Glutamatergic neuron (in vitro differentiated cells): ENCODE measurements at regions not wholly inside any gene's neighbourhood (a gene's known extent, or its start where the extent isn't known, plus 50 kb on each side); places are given as distances from the start of the nearest gene placed in this dataset.

Experiments
- DNase-seq: peaks from one replicate; pipeline ENCODE4 v3.0.0; 2022
- H3K27ac Mint-ChIP-seq: one replicate; pipeline ENCODE4 v1.8.0; 2020; ENCODE audit warnings: mild to moderate bottlenecking, mixed read lengths, inconsistent platforms; ENCODE audit not compliant: unreplicated experiment
- H3K27me3 Mint-ChIP-seq: one replicate; pipeline ENCODE4 v1.8.0; 2020; ENCODE audit warnings: mild to moderate bottlenecking, moderate library complexity, mixed read lengths, inconsistent platforms; ENCODE audit not compliant: unreplicated experiment
- H3K36me3 Mint-ChIP-seq: one replicate; pipeline ENCODE4 v1.8.0; 2020; ENCODE audit warnings: mild to moderate bottlenecking, mixed read lengths, inconsistent platforms; ENCODE audit not compliant: unreplicated experiment
- H3K4me1 Mint-ChIP-seq: one replicate; pipeline ENCODE4 v1.8.0; 2020; ENCODE audit warnings: mild to moderate bottlenecking, low read depth, mixed read lengths, inconsistent platforms; ENCODE audit not compliant: unreplicated experiment
- H3K4me3 Mint-ChIP-seq: one replicate; pipeline ENCODE4 v1.8.0; 2020; ENCODE audit warnings: mild to moderate bottlenecking, mixed read lengths, inconsistent platforms; ENCODE audit not compliant: unreplicated experiment
- H3K9me3 Mint-ChIP-seq: one replicate; pipeline ENCODE4 v1.8.0; 2020; ENCODE audit warnings: mild to moderate bottlenecking, moderate library complexity, mixed read lengths, inconsistent platforms; ENCODE audit not compliant: unreplicated experiment
- TF ChIP-seq, protein P1 (sequence below): fragments of 200-600 bp; sonication (generic); IDR thresholded peaks from one replicate; pipeline ENCODE4 v1.5.0; 2021; ENCODE audit not compliant: partially characterized antibody, unreplicated experiment

DNA sequence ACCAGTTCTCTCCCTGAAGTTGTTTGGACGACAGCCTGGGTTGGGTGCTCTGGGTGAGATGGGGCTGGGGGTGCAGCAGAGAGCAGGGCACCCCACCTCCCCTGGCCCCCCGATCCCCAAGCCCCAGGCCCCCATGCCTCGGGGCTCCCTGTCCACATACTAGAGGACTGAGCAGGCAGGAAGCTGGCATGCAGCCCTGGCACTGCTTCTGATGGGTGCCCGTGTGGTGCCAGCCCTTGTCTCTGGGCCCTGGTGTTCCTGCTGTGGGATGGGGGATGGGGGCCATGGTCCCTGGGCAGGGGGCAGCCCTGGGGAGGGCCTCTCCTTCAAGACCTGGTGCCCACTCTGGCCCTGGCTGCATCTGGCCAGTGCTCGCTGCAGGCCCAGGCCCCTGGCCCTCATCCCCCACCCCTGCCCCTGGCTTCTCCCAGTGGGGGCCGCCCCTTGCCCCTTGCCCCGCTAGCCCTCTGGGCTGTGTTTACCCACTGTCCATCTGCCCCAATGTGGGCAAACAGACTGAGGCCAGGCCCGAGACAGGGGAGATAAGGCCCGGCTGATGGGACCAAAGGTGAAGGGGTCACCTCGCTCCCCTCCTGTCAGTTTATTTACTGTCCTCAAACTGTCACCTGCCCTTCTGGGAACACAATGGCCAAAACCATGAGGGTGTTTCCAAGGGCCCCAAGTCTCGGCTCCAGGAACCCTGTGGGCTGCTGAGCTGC is 67.3 kb upstream of the RXRA start:
- TF ChIP-seq, protein P1, sequence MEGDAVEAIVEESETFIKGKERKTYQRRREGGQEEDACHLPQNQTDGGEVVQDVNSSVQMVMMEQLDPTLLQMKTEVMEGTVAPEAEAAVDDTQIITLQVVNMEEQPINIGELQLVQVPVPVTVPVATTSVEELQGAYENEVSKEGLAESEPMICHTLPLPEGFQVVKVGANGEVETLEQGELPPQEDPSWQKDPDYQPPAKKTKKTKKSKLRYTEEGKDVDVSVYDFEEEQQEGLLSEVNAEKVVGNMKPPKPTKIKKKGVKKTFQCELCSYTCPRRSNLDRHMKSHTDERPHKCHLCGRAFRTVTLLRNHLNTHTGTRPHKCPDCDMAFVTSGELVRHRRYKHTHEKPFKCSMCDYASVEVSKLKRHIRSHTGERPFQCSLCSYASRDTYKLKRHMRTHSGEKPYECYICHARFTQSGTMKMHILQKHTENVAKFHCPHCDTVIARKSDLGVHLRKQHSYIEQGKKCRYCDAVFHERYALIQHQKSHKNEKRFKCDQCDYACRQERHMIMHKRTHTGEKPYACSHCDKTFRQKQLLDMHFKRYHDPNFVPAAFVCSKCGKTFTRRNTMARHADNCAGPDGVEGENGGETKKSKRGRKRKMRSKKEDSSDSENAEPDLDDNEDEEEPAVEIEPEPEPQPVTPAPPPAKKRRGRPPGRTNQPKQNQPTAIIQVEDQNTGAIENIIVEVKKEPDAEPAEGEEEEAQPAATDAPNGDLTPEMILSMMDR = no peak
- no peak for DNase-seq
- Mint-ChIP-seq H3K27me3 (peaks cover 7% of the 10 kb centered on the region), H3K4me1 (peaks cover 2% of the 10 kb centered on the region), H3K27ac (no peak overlapping the region), H3K4me3 (no peak overlapping the region), H3K36me3 (peaks cover 5% of the 10 kb centered on the region), H3K9me3 (peaks cover 4% of the 10 kb centered on the region)

DNA sequence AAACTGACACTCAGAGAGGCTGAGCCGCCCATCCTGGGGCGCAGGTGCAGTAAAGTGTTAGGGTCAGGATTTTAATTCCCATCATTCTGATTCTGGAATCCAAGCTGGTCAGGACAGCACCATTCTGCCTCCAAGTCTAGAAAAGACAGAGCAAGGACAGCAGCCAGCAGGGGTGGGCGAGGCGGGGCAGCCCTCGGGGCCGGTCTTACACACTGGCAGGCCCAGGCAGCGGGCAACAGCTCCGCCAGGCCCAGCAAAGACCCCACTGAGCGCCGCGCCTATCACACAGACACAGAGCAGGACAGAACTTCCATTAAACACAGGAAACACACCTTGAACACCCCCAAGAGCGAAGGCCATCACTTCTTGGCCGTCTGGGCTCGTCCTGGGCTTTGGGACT is 66.5 kb upstream of the RXRA start:
- no peak for DNase-seq
- peaks cover 4% of the 10 kb centered on the region for H3K9me3 Mint-ChIP-seq
- H3K27me3 Mint-ChIP-seq = peaks cover 7% of the 10 kb centered on the region
- H3K36me3 Mint-ChIP-seq = peaks cover 5% of the 10 kb centered on the region
- H3K4me1 Mint-ChIP-seq = peaks cover 2% of the 10 kb centered on the region
- no peak overlapping the region for H3K4me3 Mint-ChIP-seq
- H3K27ac Mint-ChIP-seq = no peak overlapping the region
- TF ChIP-seq, protein P1 = no peak

DNA sequence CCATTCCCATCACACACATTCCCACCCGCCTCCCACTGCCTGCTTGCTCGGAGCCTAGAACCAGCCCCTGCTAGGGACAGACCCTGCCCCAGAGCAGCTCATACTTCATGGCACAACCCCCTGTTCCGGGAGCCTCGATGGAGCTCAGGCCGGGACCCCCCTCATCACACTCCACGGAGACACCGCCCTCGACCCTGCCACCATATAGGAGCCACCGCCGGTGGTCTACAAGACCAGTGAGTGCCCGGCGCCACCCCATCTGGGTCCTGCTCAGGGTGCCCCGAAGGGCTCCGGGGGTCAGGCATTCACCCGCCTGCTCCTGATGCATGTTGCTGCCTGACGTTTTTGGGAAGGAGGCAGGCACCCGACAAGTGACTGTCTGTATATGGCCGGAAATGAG is 65.5 kb upstream of the RXRA start:
- DNase-seq = no peak
- H3K36me3 Mint-ChIP-seq = peaks cover 5% of the 10 kb centered on the region
- H3K9me3 Mint-ChIP-seq = peaks cover 4% of the 10 kb centered on the region
- TF ChIP-seq, protein P1 = no peak
- H3K4me3 Mint-ChIP-seq = no peak overlapping the region
- H3K4me1 Mint-ChIP-seq = peaks cover 2% of the 10 kb centered on the region
- no peak overlapping the region for H3K27ac Mint-ChIP-seq
- H3K27me3 Mint-ChIP-seq = peaks cover 7% of the 10 kb centered on the region

DNA sequence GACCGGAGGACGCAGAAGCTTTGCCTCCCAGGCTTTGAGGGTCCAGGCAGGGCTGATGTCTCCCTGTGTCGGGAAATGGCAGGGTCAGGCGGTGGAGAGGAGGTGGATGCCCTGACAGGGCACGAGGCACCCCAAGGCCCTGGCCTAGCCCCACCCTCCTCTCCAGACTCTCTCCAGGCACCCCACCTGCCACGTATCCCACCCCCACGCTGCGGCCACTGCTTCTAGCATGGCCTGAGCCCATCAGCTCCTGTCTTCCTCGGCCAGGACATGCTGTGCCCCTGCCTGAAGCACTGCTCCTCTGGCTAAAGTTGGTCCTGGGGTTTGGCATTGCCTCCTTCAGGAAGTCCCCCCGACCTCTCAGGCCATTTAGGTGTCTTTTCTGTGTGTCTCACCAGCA is 64.2 kb upstream of the RXRA start:
- H3K27ac Mint-ChIP-seq = no peak overlapping the region
- H3K9me3 Mint-ChIP-seq = peaks cover 4% of the 10 kb centered on the region
- no peak overlapping the region for H3K4me3 Mint-ChIP-seq
- H3K4me1 Mint-ChIP-seq = peaks cover 3% of the 10 kb centered on the region
- no peak for DNase-seq
- peaks cover 11% of the 10 kb centered on the region for H3K27me3 Mint-ChIP-seq
- TF ChIP-seq, protein P1 = no peak
- H3K36me3 Mint-ChIP-seq = peaks cover 11% of the 10 kb centered on the region

DNA sequence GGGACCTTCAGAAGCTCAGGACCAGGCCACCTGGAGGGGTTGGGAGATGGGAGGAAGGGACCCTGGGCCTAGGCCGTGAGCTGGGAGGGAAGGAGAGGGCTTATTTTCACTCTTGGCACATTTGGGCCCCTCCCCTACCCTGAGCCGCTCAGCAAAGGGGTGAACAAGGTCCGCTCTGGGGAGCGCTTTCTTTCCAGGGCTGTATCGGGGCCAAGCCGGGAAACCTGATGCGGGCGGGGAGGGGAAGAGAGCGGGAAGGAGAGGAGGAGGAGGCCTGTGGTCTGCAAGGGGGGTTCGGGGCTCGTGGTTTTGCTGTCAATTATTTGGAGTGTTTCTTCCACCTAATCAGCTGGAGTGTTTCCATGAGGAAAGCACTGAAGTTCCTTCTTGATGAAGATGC is 62.7 kb upstream of the RXRA start:
- peaks cover 5% of the 10 kb centered on the region for H3K4me1 Mint-ChIP-seq
- peaks cover 6% of the 10 kb centered on the region for H3K36me3 Mint-ChIP-seq
- H3K9me3 Mint-ChIP-seq = peaks cover 2% of the 10 kb centered on the region
- no peak overlapping the region for H3K27ac Mint-ChIP-seq
- peaks cover 9% of the 10 kb centered on the region for H3K27me3 Mint-ChIP-seq
- TF ChIP-seq, protein P1 = no peak
- no peak overlapping the region for H3K4me3 Mint-ChIP-seq
- DNase-seq = no peak
